NOMO-1 treated with DMSO at 0.1 percent for 48 hours (cell line): ENCODE measurements at regions not wholly inside any gene's neighbourhood (a gene's known extent, or its start where the extent isn't known, plus 50 kb on each side); places are given as distances from the start of the nearest gene placed in this dataset.

Experiments
- DNase-seq: peaks from one replicate; lab custom pipeline; 2025; ENCODE audit not compliant: unreplicated experiment; lab: John Stamatoyannopoulos, UW

- DNase-seq = no peak
Observed at GRCh38 chr2:121006743-121007489, 271.2 kb downstream of the GLI2 start.

GRCh38 chr2:121007490-121007853 is 271.8 kb downstream of the GLI2 start:
- DNase-seq = no peak

GRCh38 chr2:121008975-121009374 is 273.3 kb downstream of the GLI2 start:
- DNase-seq = no peak

GRCh38 chr2:121010998-121011397 is 274.0 kb downstream of the TFCP2L1 start:
- DNase-seq = no peak

- DNase-seq = no peak
Observed at GRCh38 chr2:121014876-121015275, 270.1 kb downstream of the TFCP2L1 start.

- DNase-seq = no peak
Observed at GRCh38 chr2:121015971-121016485, 269.0 kb downstream of the TFCP2L1 start.

- DNase-seq = no peak
Observed at GRCh38 chr2:121017396-121017795, 267.6 kb downstream of the TFCP2L1 start.

- DNase-seq = no peak
Observed at GRCh38 chr2:121018136-121019061, 266.6 kb downstream of the TFCP2L1 start.

GRCh38 chr2:121019071-121019470 is 265.9 kb downstream of the TFCP2L1 start:
- DNase-seq = no peak

- DNase-seq = no peak
Observed at GRCh38 chr2:121019756-121020155, 265.2 kb downstream of the TFCP2L1 start.

GRCh38 chr2:121021685-121022084 is 263.3 kb downstream of the TFCP2L1 start:
- no peak for DNase-seq

GRCh38 chr2:121028577-121028976 is 256.4 kb downstream of the TFCP2L1 start:
- no peak for DNase-seq

- no peak for DNase-seq
Observed at GRCh38 chr2:121030523-121030922, 254.5 kb downstream of the TFCP2L1 start.

- no peak for DNase-seq
Observed at GRCh38 chr2:121031568-121032340, 253.2 kb downstream of the TFCP2L1 start.

- DNase-seq = no peak
Observed at GRCh38 chr2:121033461-121033996, 251.5 kb downstream of the TFCP2L1 start.

- DNase-seq = no peak
Observed at GRCh38 chr2:121034551-121034950, 250.5 kb downstream of the TFCP2L1 start.

- no peak for DNase-seq
Observed at GRCh38 chr2:121036226-121036692, 248.7 kb downstream of the TFCP2L1 start.

- DNase-seq = no peak
Observed at GRCh38 chr2:121037480-121037879, 247.5 kb downstream of the TFCP2L1 start.

GRCh38 chr2:121038031-121038430 is 247.0 kb downstream of the TFCP2L1 start:
- no peak for DNase-seq

GRCh38 chr2:121038431-121038830 is 246.6 kb downstream of the TFCP2L1 start:
- no peak for DNase-seq
